ENCODE measurements at regions not wholly inside any gene's neighbourhood (a gene's known extent, or its start where the extent isn't known, plus 50 kb on each side); places are given as distances from the start of the nearest gene placed in this dataset.

GRCh38 chr4:31045724-31046318, 325.7 kb downstream of the PCDH7 start:
- DNase-seq (ENCODE audit: low read depth): no peak
- no peak overlapping the region for H3K4me3 ChIP-seq (ENCODE audit: low read length)
- TF ChIP-seq CTCF (conservative IDR thresholded peaks at IDR 0.05; ENCODE audit: low read length): no peak; the same call in 1 of the 2 replicates

GRCh38 chr4:31051151-31051550, 331.0 kb downstream of the PCDH7 start:
- no peak for TF ChIP-seq CTCF (conservative IDR thresholded peaks at IDR 0.05; ENCODE audit: low read length)
- no peak for DNase-seq (ENCODE audit: low read depth)
- no peak overlapping the region for H3K4me3 ChIP-seq (ENCODE audit: low read length)

- DNase-seq (ENCODE audit: low read depth): no peak
- TF ChIP-seq CTCF (conservative IDR thresholded peaks at IDR 0.05; ENCODE audit: low read length): no peak
- no peak overlapping the region for H3K4me3 ChIP-seq (ENCODE audit: low read length)
Measured at GRCh38 chr4:31051565-31051964, 331.4 kb downstream of the PCDH7 start.

GRCh38 chr4:31052519-31052918, 332.4 kb downstream of the PCDH7 start:
- no peak for TF ChIP-seq CTCF (conservative IDR thresholded peaks at IDR 0.05; ENCODE audit: low read length)
- no peak for DNase-seq (ENCODE audit: low read depth)
- no peak overlapping the region for H3K4me3 ChIP-seq (ENCODE audit: low read length)

- no peak for DNase-seq (ENCODE audit: low read depth)
- H3K4me3 ChIP-seq (ENCODE audit: low read length): no peak overlapping the region
- TF ChIP-seq CTCF (conservative IDR thresholded peaks at IDR 0.05; ENCODE audit: low read length): no peak
Measured at GRCh38 chr4:31053451-31053850, 333.3 kb downstream of the PCDH7 start.

- no peak for TF ChIP-seq CTCF (conservative IDR thresholded peaks at IDR 0.05; ENCODE audit: low read length)
- H3K4me3 ChIP-seq (ENCODE audit: low read length): no peak overlapping the region
- no peak for DNase-seq (ENCODE audit: low read depth)
Measured at GRCh38 chr4:31054295-31054694, 334.1 kb downstream of the PCDH7 start.

- no peak for TF ChIP-seq CTCF (conservative IDR thresholded peaks at IDR 0.05; ENCODE audit: low read length)
- H3K4me3 ChIP-seq (ENCODE audit: low read length): no peak overlapping the region
- no peak for DNase-seq (ENCODE audit: low read depth)
Measured at GRCh38 chr4:31058656-31059055, 338.5 kb downstream of the PCDH7 start.
